ENCODE measurements at regions not wholly inside any gene's neighbourhood (a gene's known extent, or its start where the extent isn't known, plus 50 kb on each side); places are given as distances from the start of the nearest gene placed in this dataset.
"Not testable (repeated sequence)": the region's sequence is repeated elsewhere in the genome, so short reads cannot be mapped to it uniquely, and the experiment has no call there.

DNA sequence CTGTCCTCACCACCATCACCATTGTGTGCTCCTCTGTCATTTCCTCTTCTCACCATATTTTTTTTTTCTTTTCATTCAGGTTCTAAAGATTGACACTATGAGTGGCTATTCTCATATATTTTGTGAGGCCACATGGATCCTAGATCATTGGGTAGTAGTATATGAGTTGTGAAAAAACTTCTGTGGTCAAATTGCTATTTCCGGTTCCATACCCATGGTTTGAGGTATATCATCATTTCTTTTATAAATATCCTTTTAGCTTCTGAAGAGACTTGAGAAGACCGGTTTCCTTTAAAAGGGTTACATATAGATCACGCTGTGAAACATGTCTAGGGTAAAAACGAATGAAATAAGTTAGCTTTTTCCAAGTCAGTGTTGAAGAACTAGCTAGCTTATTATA is 769.3 kb downstream of the NOVA1 start:
- Histone ChIP-seq H3K9me3 (ENCODE audit: control insufficient read depth in 2 of 2, insufficient read depth in 1 of 2, low read length in 1 of 2) (no peaks in the 10 kb centered on the region), H3K4me3 (ENCODE audit: low read length in 2 of 2) (no peak overlapping the region), H3K27ac (ENCODE audit: low read depth in 1 of 2, low read length in 1 of 2) (no peak overlapping the region), H3K27me3 (ENCODE audit: control insufficient read depth in 2 of 2, insufficient read depth in 1 of 2, low read length in 1 of 2) (no peaks in the 10 kb centered on the region), H3K36me3 (ENCODE audit: control insufficient read depth in 2 of 2, insufficient read depth in 2 of 2, low read length in 1 of 2) (no peaks in the 10 kb centered on the region), H3K4me1 (ENCODE audit: control insufficient read depth in 2 of 2, insufficient read depth in 2 of 2, low read length in 2 of 2) (no peaks in the 10 kb centered on the region)
- 95% methylated on average over 4 of the region's 4 CpGs for WGBS
- DNase-seq (ENCODE audit: low read depth in 6 of 9, low spot score in 9 of 9) = no peak

GRCh38 chr14:25826105-25826504 is 771.7 kb downstream of the NOVA1 start:
- no peak overlapping the region for H3K4me3 ChIP-seq (ENCODE audit: low read length in 2 of 2)
- H3K4me1 ChIP-seq (ENCODE audit: control insufficient read depth in 2 of 2, insufficient read depth in 2 of 2, low read length in 2 of 2) = no peaks in the 10 kb centered on the region
- WGBS = 84% methylated on average over 1 of the region's 1 CpG
- H3K36me3 ChIP-seq (ENCODE audit: control insufficient read depth in 2 of 2, insufficient read depth in 2 of 2, low read length in 1 of 2) = no peaks in the 10 kb centered on the region
- DNase-seq (ENCODE audit: low read depth in 6 of 9, low spot score in 9 of 9) = no peak
- no peaks in the 10 kb centered on the region for H3K27me3 ChIP-seq (ENCODE audit: control insufficient read depth in 2 of 2, insufficient read depth in 1 of 2, low read length in 1 of 2)
- H3K27ac ChIP-seq (ENCODE audit: low read depth in 1 of 2, low read length in 1 of 2) = no peak overlapping the region
- H3K9me3 ChIP-seq (ENCODE audit: control insufficient read depth in 2 of 2, insufficient read depth in 1 of 2, low read length in 1 of 2) = no peaks in the 10 kb centered on the region

DNA sequence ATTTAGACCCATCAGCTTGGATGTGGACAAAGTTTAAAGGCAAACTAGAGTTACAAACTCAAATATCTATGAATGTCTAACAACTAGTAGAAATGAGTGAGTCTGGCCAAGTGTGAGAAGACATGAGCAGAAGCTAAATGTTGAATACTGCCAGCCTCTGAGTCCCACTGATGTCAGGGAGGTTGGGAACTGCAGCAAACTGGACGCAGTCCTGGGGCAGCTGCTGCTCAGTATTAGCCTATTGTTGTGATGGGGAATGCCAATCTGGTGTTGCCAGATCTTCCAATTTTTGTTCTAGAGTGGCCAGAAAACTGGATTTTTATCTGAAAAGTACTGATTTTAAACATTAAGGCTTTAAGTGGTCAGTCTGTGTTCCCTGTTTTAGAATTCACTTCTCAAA is 770.4 kb upstream of the STXBP6 start:
- H3K27ac ChIP-seq (ENCODE audit: low read depth in 1 of 2, low read length in 1 of 2) = no peak overlapping the region
- no peak overlapping the region for H3K4me3 ChIP-seq (ENCODE audit: low read length in 2 of 2)
- no peak for DNase-seq (ENCODE audit: low read depth in 6 of 9, low spot score in 9 of 9)
- WGBS = 88% methylated on average over 1 of the region's 1 CpG
- H3K27me3 ChIP-seq (ENCODE audit: control insufficient read depth in 2 of 2, insufficient read depth in 1 of 2, low read length in 1 of 2) = no peaks in the 10 kb centered on the region
- H3K36me3 ChIP-seq (ENCODE audit: control insufficient read depth in 2 of 2, insufficient read depth in 2 of 2, low read length in 1 of 2) = no peaks in the 10 kb centered on the region
- no peaks in the 10 kb centered on the region for H3K4me1 ChIP-seq (ENCODE audit: control insufficient read depth in 2 of 2, insufficient read depth in 2 of 2, low read length in 2 of 2)
- H3K9me3 ChIP-seq (ENCODE audit: control insufficient read depth in 2 of 2, insufficient read depth in 1 of 2, low read length in 1 of 2) = no peaks in the 10 kb centered on the region

GRCh38 chr14:25814622-25815021 is 764.7 kb upstream of the STXBP6 start:
- H3K27me3 ChIP-seq (ENCODE audit: control insufficient read depth in 2 of 2, insufficient read depth in 1 of 2, low read length in 1 of 2); H3K27ac ChIP-seq (ENCODE audit: low read depth in 1 of 2, low read length in 1 of 2); H3K4me1 ChIP-seq (ENCODE audit: control insufficient read depth in 2 of 2, insufficient read depth in 2 of 2, low read length in 2 of 2); H3K9me3 ChIP-seq (ENCODE audit: control insufficient read depth in 2 of 2, insufficient read depth in 1 of 2, low read length in 1 of 2); H3K36me3 ChIP-seq (ENCODE audit: control insufficient read depth in 2 of 2, insufficient read depth in 2 of 2, low read length in 1 of 2); H3K4me3 ChIP-seq (ENCODE audit: low read length in 2 of 2); DNase-seq (ENCODE audit: low read depth in 6 of 9, low spot score in 9 of 9): not testable (repeated sequence)
- WGBS = 86% methylated on average over 3 of the region's 3 CpGs

DNA sequence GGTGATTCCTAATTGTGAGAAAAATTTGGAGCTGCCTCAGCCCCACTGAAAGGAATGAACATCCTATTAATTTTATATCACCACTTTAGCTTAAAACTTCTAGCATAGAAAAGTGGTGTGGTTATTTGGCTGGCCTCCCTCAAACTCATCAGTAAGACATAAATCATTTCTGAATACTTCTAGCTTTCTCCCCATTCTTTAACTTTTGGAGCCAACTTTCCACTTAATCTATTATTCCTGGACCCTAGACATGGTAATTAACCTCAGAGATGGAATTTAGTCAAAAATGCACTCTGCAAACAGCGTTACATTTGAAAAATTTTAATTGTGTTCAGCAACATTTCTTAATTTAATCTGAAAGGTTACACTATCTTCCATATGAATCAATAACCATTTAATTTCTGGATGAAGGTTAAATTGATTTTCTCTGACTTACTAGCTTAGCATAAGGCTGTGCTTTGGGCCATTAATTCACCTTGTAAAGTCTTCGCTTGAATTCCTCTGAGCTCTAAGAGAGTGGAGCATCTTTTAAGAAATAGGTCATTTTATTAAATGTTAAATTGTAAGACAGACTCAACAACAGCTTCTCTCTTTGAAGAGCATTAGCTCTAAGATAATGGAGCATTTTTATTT is 753.6 kb upstream of the STXBP6 start:
- H3K27ac ChIP-seq (ENCODE audit: low read depth in 1 of 2, low read length in 1 of 2) = no peak overlapping the region
- 87% methylated on average over 2 of the region's 2 CpGs for WGBS
- no peaks in the 10 kb centered on the region for H3K9me3 ChIP-seq (ENCODE audit: control insufficient read depth in 2 of 2, insufficient read depth in 1 of 2, low read length in 1 of 2)
- DNase-seq (ENCODE audit: low read depth in 6 of 9, low spot score in 9 of 9) = peak in 1 of 9 donors; percentile 3
- H3K4me1 ChIP-seq (ENCODE audit: control insufficient read depth in 2 of 2, insufficient read depth in 2 of 2, low read length in 2 of 2) = no peaks in the 10 kb centered on the region
- H3K27me3 ChIP-seq (ENCODE audit: control insufficient read depth in 2 of 2, insufficient read depth in 1 of 2, low read length in 1 of 2) = no peaks in the 10 kb centered on the region
- no peaks in the 10 kb centered on the region for H3K36me3 ChIP-seq (ENCODE audit: control insufficient read depth in 2 of 2, insufficient read depth in 2 of 2, low read length in 1 of 2)
- H3K4me3 ChIP-seq (ENCODE audit: low read length in 2 of 2) = no peak overlapping the region

GRCh38 chr14:25800841-25801240 is 750.9 kb upstream of the STXBP6 start:
- no peaks in the 10 kb centered on the region for H3K27me3 ChIP-seq (ENCODE audit: control insufficient read depth in 2 of 2, insufficient read depth in 1 of 2, low read length in 1 of 2)
- H3K36me3 ChIP-seq (ENCODE audit: control insufficient read depth in 2 of 2, insufficient read depth in 2 of 2, low read length in 1 of 2) = no peaks in the 10 kb centered on the region
- DNase-seq (ENCODE audit: low read depth in 6 of 9, low spot score in 9 of 9) = peak in 1 of 9 donors; percentile 10
- no peak overlapping the region for H3K4me3 ChIP-seq (ENCODE audit: low read length in 2 of 2)
- WGBS = 91% methylated on average over 3 of the region's 3 CpGs
- no peak overlapping the region for H3K27ac ChIP-seq (ENCODE audit: low read depth in 1 of 2, low read length in 1 of 2)
- no peaks in the 10 kb centered on the region for H3K9me3 ChIP-seq (ENCODE audit: control insufficient read depth in 2 of 2, insufficient read depth in 1 of 2, low read length in 1 of 2)
- no peaks in the 10 kb centered on the region for H3K4me1 ChIP-seq (ENCODE audit: control insufficient read depth in 2 of 2, insufficient read depth in 2 of 2, low read length in 2 of 2)

DNA sequence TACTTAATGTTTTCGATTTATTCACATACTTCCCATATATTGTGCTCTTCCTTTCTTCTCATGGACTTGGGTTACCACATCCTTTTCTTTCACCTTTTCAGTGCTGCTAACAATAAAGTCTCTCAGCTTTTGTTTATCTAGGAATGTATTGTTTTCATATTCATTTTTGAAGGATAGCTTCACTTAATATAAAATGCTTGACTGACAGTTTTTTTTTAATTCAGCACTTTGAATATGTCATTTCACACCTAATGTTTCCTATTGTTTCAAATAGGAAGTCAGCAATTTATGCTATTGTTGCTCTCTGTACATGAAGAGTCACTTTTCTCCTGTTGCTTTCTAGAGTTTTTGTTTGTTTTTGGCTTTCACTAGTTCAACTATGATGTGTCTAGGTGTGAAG is 738.3 kb upstream of the STXBP6 start:
- Histone ChIP-seq H3K36me3 (ENCODE audit: control insufficient read depth in 2 of 2, insufficient read depth in 2 of 2, low read length in 1 of 2) (no peaks in the 10 kb centered on the region), H3K27me3 (ENCODE audit: control insufficient read depth in 2 of 2, insufficient read depth in 1 of 2, low read length in 1 of 2) (no peaks in the 10 kb centered on the region), H3K9me3 (ENCODE audit: control insufficient read depth in 2 of 2, insufficient read depth in 1 of 2, low read length in 1 of 2) (no peaks in the 10 kb centered on the region), H3K4me3 (ENCODE audit: low read length in 2 of 2) (no peak overlapping the region), H3K4me1 (ENCODE audit: control insufficient read depth in 2 of 2, insufficient read depth in 2 of 2, low read length in 2 of 2) (no peaks in the 10 kb centered on the region), H3K27ac (ENCODE audit: low read depth in 1 of 2, low read length in 1 of 2) (no peak overlapping the region)
- DNase-seq (ENCODE audit: low read depth in 6 of 9, low spot score in 9 of 9) = no peak
- 92% methylated on average over 1 of the region's 1 CpG for WGBS

GRCh38 chr14:25765909-25766308 is 716.0 kb upstream of the STXBP6 start:
- Histone ChIP-seq H3K9me3 (ENCODE audit: control insufficient read depth in 2 of 2, insufficient read depth in 1 of 2, low read length in 1 of 2) (no peaks in the 10 kb centered on the region), H3K27me3 (ENCODE audit: control insufficient read depth in 2 of 2, insufficient read depth in 1 of 2, low read length in 1 of 2) (no peaks in the 10 kb centered on the region), H3K27ac (ENCODE audit: low read depth in 1 of 2, low read length in 1 of 2) (no peak overlapping the region), H3K36me3 (ENCODE audit: control insufficient read depth in 2 of 2, insufficient read depth in 2 of 2, low read length in 1 of 2) (no peaks in the 10 kb centered on the region), H3K4me3 (ENCODE audit: low read length in 2 of 2) (no peak overlapping the region), H3K4me1 (ENCODE audit: control insufficient read depth in 2 of 2, insufficient read depth in 2 of 2, low read length in 2 of 2) (no peaks in the 10 kb centered on the region)
- 95% methylated on average over 3 of the region's 3 CpGs for WGBS
- DNase-seq (ENCODE audit: low read depth in 6 of 9, low spot score in 9 of 9) = no peak

- DNase-seq (ENCODE audit: low read depth in 6 of 9, low spot score in 9 of 9) = peak in 1 of 9 donors; percentile 2
- no peak overlapping the region for H3K4me3 ChIP-seq (ENCODE audit: low read length in 2 of 2)
- H3K27ac ChIP-seq (ENCODE audit: low read depth in 1 of 2, low read length in 1 of 2) = no peak overlapping the region
- no peaks in the 10 kb centered on the region for H3K27me3 ChIP-seq (ENCODE audit: control insufficient read depth in 2 of 2, insufficient read depth in 1 of 2, low read length in 1 of 2)
- 50% methylated on average over 9 of the region's 9 CpGs for WGBS
- H3K36me3 ChIP-seq (ENCODE audit: control insufficient read depth in 2 of 2, insufficient read depth in 2 of 2, low read length in 1 of 2) = no peaks in the 10 kb centered on the region
- H3K4me1 ChIP-seq (ENCODE audit: control insufficient read depth in 2 of 2, insufficient read depth in 2 of 2, low read length in 2 of 2) = no peaks in the 10 kb centered on the region
- H3K9me3 ChIP-seq (ENCODE audit: control insufficient read depth in 2 of 2, insufficient read depth in 1 of 2, low read length in 1 of 2) = no peaks in the 10 kb centered on the region
These were observed 710.1 kb upstream of the STXBP6 start for GRCh38 chr14:25759920-25760655.
